HepG2 (cell line): ENCODE measurements at regions not wholly inside any gene's neighbourhood (a gene's known extent, or its start where the extent isn't known, plus 50 kb on each side); places are given as distances from the start of the nearest gene placed in this dataset.

Source experiments
- ATAC-seq: fragments of 200-7000 bp; cut with Tn5 transposase; 3 replicates; pipeline ENCODE4 v1.9.1; 2020; ENCODE audit warnings: mild to moderate bottlenecking, moderate library complexity
- BruUV-seq: library from RNA; stranded (reverse); fragments of 400-500 nt; replicated peaks from 2 replicates; lab custom pipeline; 2021; lab: Mats Ljungman, UMichigan
- CTCF ChIA-PET: fragments of 300-600 bp; formaldehyde crosslinking; extraction: SDS; loops from one replicate; lab custom pipeline; 2021; ENCODE audit warnings: low total read pairs, inconsistent platforms, low intra/inter-chr PET ratio; lab: Yijun Ruan, JAX
- POLR2A ChIA-PET: fragments of 350-600 bp; sonication (Branson Sonifier 250); formaldehyde crosslinking; loops from one replicate; lab custom pipeline; 2020; ENCODE audit warnings: antibody characterized with exemption, inconsistent platforms; lab: Yijun Ruan, JAX
- DNase-seq: peaks from one replicate; pipeline ENCODE4 v3.0.0-alpha.2; 2015; ENCODE audit warnings: low spot score
- FAIRE-seq: peaks from 3 replicates; lab custom pipeline; 2011; peaks lifted over from hg19 to GRCh38; lab: Jason Lieb, UNC
- H2AFZ ChIP-seq: one replicate; pipeline ENCODE4 v1.6.1; 2011; ENCODE audit warnings: low read length, inconsistent platforms
- H3K27ac ChIP-seq: fragments of 300-600 bp; 3 replicates; pipeline ENCODE4 v1.8.0; 2011; ENCODE audit warnings: mixed run types, mild to moderate bottlenecking, mixed read lengths, low read length, inconsistent platforms; ENCODE audit not compliant: insufficient read depth; ENCODE audit errors: extremely low read length
- H3K27me3 ChIP-seq, 2 experiments: fragments of 200-600 bp in 1 of 2; 2 replicates in 1 of 2; 3 replicates in 1 of 2; pipeline versions ENCODE4 v1.6.0 to v1.8.0; 2011; ENCODE audit warnings: low read length in 2 of 2, mild to moderate bottlenecking in 2 of 2, moderate library complexity in 2 of 2, inconsistent platforms in 1 of 2; ENCODE audit not compliant: insufficient read depth in 2 of 2, control insufficient read depth in 1 of 2
- H3K36me3 ChIP-seq, 2 experiments: fragments of 200-600 bp in 1 of 2; replicated peaks in 1 of 2; 2 replicates in 1 of 2; 3 replicates in 1 of 2; pipeline versions ENCODE4 v1.5.1 to v1.8.0; 2011; ENCODE audit warnings: low read length in 2 of 2, inconsistent platforms in 1 of 2; ENCODE audit not compliant: insufficient read depth in 2 of 2, control insufficient read depth in 1 of 2
- H3K4me1 ChIP-seq: 2 replicates; pipeline ENCODE4 v1.5.1; 2012; ENCODE audit warnings: low read length, inconsistent platforms; ENCODE audit not compliant: insufficient read depth
- H3K4me2 ChIP-seq: 2 replicates; pipeline ENCODE4 v1.6.0; 2011; ENCODE audit warnings: low read depth, low read length, inconsistent platforms
- H3K4me3 ChIP-seq, 3 experiments: fragments of 200-600 bp in 1 of 3; sonication (generic), shearing (Covaris generic) in 1 of 3; replicated peaks in 1 of 3; 2 replicates each; pipeline ENCODE4 v1.5.1; 2011 to 2016; ENCODE audit warnings: low read length in 3 of 3, inconsistent platforms in 2 of 3, low read depth in 2 of 3, mild to moderate bottlenecking in 2 of 3, control low read depth in 1 of 3, mixed read lengths in 1 of 3; ENCODE audit not compliant: insufficient read depth in 1 of 3
- H3K79me2 ChIP-seq: one replicate; pipeline ENCODE4 v1.6.1; 2011; ENCODE audit warnings: low read length, inconsistent platforms; ENCODE audit not compliant: insufficient read depth
- H3K9ac ChIP-seq: 2 replicates; pipeline ENCODE4 v1.6.0; 2011; ENCODE audit warnings: mild to moderate bottlenecking, low read depth, low read length, inconsistent platforms; ENCODE audit not compliant: insufficient read depth
- H3K9me3 ChIP-seq: 2 replicates; pipeline ENCODE4 v1.5.1; 2012; ENCODE audit warnings: mild to moderate bottlenecking, low read length
- H4K20me1 ChIP-seq: 2 replicates; pipeline ENCODE4 v1.6.0; 2011; ENCODE audit warnings: inconsistent platforms, mild to moderate bottlenecking, low read length, moderate library complexity; ENCODE audit not compliant: insufficient read depth
- ATF6 ChIP-seq: sonication (generic); formaldehyde crosslinking; conservative IDR thresholded peaks from 2 replicates; pipeline ENCODE4 v1.4.0; 2020; ENCODE audit warnings: missing genetic modification reagents
- CERS6 ChIP-seq: sonication (generic); formaldehyde crosslinking; IDR thresholded peaks from 2 replicates; pipeline ENCODE4 v1.5.0; 2020; ENCODE audit warnings: missing genetic modification reagents
- FIP1L1 ChIP-seq: fragments of 200-400 bp; formaldehyde crosslinking; IDR thresholded peaks from 2 replicates; pipeline ENCODE4 v1.6.1; 2018; ENCODE audit warnings: low read depth, mild to moderate bottlenecking, low read length, moderate library complexity, borderline replicate concordance; ENCODE audit not compliant: insufficient read depth
- GATAD1 ChIP-seq: IDR thresholded peaks from 2 replicates; pipeline ENCODE4 v1.6.1; 2016; ENCODE audit warnings: missing genetic modification reagents, missing compliant biosample characterization
- GTF2F1 ChIP-seq: fragments of 150-350 bp; IDR thresholded peaks from 2 replicates; pipeline ENCODE4 v1.6.1; 2014; ENCODE audit warnings: low read length
- NFE2 ChIP-seq: sonication (generic); formaldehyde crosslinking; IDR thresholded peaks from 2 replicates; pipeline ENCODE4 v1.4.0; 2020; ENCODE audit warnings: missing genetic modification reagents
- PATZ1 ChIP-seq: sonication (generic); formaldehyde crosslinking; IDR thresholded peaks from 2 replicates; pipeline ENCODE4 v1.4.0; 2020; ENCODE audit warnings: missing genetic modification reagents
- YEATS2 ChIP-seq: sonication (generic); formaldehyde crosslinking; IDR thresholded peaks from 2 replicates; pipeline ENCODE4 v1.4.0; 2020; ENCODE audit warnings: missing genetic modification reagents, borderline replicate concordance
- ZMAT3 ChIP-seq: sonication (generic); formaldehyde crosslinking; conservative IDR thresholded peaks from 2 replicates; pipeline ENCODE4 v1.7.0; 2021; ENCODE audit warnings: missing genetic modification reagents
- ZNF7 ChIP-seq: IDR thresholded peaks from 2 replicates; pipeline ENCODE4 v1.6.1; 2016; ENCODE audit warnings: missing biosample characterization, missing genetic modification reagents
- ZNF703 ChIP-seq: sonication (generic); formaldehyde crosslinking; IDR thresholded peaks from 2 replicates; pipeline ENCODE4 v1.5.1; 2020; ENCODE audit warnings: missing genetic modification reagents, mild to moderate bottlenecking, moderate library complexity, borderline replicate concordance
- ZSCAN22 ChIP-seq: sonication (generic); formaldehyde crosslinking; IDR thresholded peaks from 2 replicates; pipeline ENCODE4 v1.4.0; 2020; ENCODE audit warnings: mild to moderate bottlenecking, missing genetic modification reagents
- WGBS: methylation state at CpG from one replicate; pipeline ENCODE4 v1.1.6; 2017; ENCODE audit warnings: low lambda C conversion rate; 5-methylcytosine and 5-hydroxymethylcytosine counted together
- in situ Hi-C: cut with HindIII; loops from 2 replicates; pipeline ENCODE4 v1.10.0; 2017; ENCODE audit warnings: low pct_unique_long_range_greater_than_20kb; ENCODE audit not compliant: extremely low pct_ligation_motif_present
- intact Hi-C: fragments of 100-400 bp; cut with micrococcal nuclease; formaldehyde crosslinking; loops from one replicate; pipeline ENCODE4 v1.10.0; 2022; ENCODE audit not compliant: unreplicated experiment

GRCh38 chr5:25713259-25713658, 1068.5 kb upstream of the CDH10 start:
- Histone ChIP-seq H3K9ac (no peak overlapping the region), H4K20me1 (no peaks in the 10 kb centered on the region), H3K4me2 (no peak overlapping the region), H3K27me3 (no peaks in the 10 kb centered on the region), H3K4me3 (no peak overlapping the region), H3K4me1 (no peaks in the 10 kb centered on the region), H3K79me2 (no peaks in the 10 kb centered on the region), H3K9me3 (peaks cover 41% of the 10 kb centered on the region), H2AFZ (no peak overlapping the region), H3K36me3 (no peaks in the 10 kb centered on the region), H3K27ac (no peak overlapping the region)
- 8% methylated on average over 7 of the region's 7 CpGs for WGBS
- TF ChIP-seq PATZ1 (CRISPR knock-in tag): no peak
- no peak for TF ChIP-seq NFE2 (CRISPR knock-in tag)
- TF ChIP-seq ATF6 (CRISPR knock-in tag): no peak
- no peak for TF ChIP-seq GTF2F1
- TF ChIP-seq GATAD1 (CRISPR knock-in tag): no peak
- TF ChIP-seq CERS6: no peak
- no peak for TF ChIP-seq ZSCAN22 (CRISPR knock-in tag)
- TF ChIP-seq ZNF7 (CRISPR knock-in tag): no peak
- no peak for TF ChIP-seq FIP1L1
- no peak for TF ChIP-seq ZNF703
- no peak for TF ChIP-seq ZMAT3 (CRISPR knock-in tag)
- no peak for TF ChIP-seq YEATS2 (CRISPR knock-in tag)
- ChIA-PET POLR2A (no interaction called here), CTCF (no interaction called here)
- intact Hi-C loops (no loop called here), in situ Hi-C loops (no loop called here)
- ATAC-seq (no peak), DNase-seq (no peak), FAIRE-seq (no peak)
- no TSS peak for BruUV-seq
